Activated CD4-positive, alpha-beta T cell treated with anti-CD3 and anti-CD28 coated beads, Interleukin-2, amount 50 U/mL, for 16 hours (primary cell): ENCODE measurements at regions not wholly inside any gene's neighbourhood (a gene's known extent, or its start where the extent isn't known, plus 50 kb on each side); places are given as distances from the start of the nearest gene placed in this dataset.
"Not testable (repeated sequence)": the region's sequence is repeated elsewhere in the genome, so short reads cannot be mapped to it uniquely, and the experiment has no call there.

Experiments used
- DNase-seq: peaks from one replicate; pipeline ENCODE4 v3.0.0-alpha.2; 2020

- no peak for DNase-seq
Observed at GRCh38 chr1:60292140-60292539, 218.6 kb upstream of the C1orf87 start.

- no peak for DNase-seq
Observed at GRCh38 chr1:60290393-60290792, 216.8 kb upstream of the C1orf87 start.

GRCh38 chr1:60287536-60287935, 214.0 kb upstream of the C1orf87 start:
- no peak for DNase-seq

- DNase-seq: no peak
Observed at GRCh38 chr1:60283690-60284089, 210.1 kb upstream of the C1orf87 start.

- DNase-seq: peak; percentile 58
Observed at GRCh38 chr1:60281360-60281932, 207.9 kb upstream of the C1orf87 start.

GRCh38 chr1:60280819-60281218, 207.2 kb upstream of the C1orf87 start:
- no peak for DNase-seq

GRCh38 chr1:60280256-60280655, 206.7 kb upstream of the C1orf87 start:
- no peak for DNase-seq

GRCh38 chr1:60279798-60280197, 206.2 kb upstream of the C1orf87 start:
- no peak for DNase-seq

- no peak for DNase-seq
Observed at GRCh38 chr1:60277269-60277668, 203.7 kb upstream of the C1orf87 start.

GRCh38 chr1:60274422-60275290, 201.1 kb upstream of the C1orf87 start:
- no peak for DNase-seq

- DNase-seq: no peak
Observed at GRCh38 chr1:60273185-60273584, 199.6 kb upstream of the C1orf87 start.

GRCh38 chr1:60271041-60271440, 197.5 kb upstream of the C1orf87 start:
- no peak for DNase-seq

GRCh38 chr1:60268451-60268850, 194.9 kb upstream of the C1orf87 start:
- DNase-seq: no peak

- DNase-seq: no peak
Observed at GRCh38 chr1:60265560-60266535, 192.3 kb upstream of the C1orf87 start.

GRCh38 chr1:60262701-60263100, 189.1 kb upstream of the C1orf87 start:
- DNase-seq: no peak

GRCh38 chr1:60257531-60257930, 184.0 kb upstream of the C1orf87 start:
- DNase-seq: no peak

- no peak for DNase-seq
Observed at GRCh38 chr1:60255565-60255964, 182.0 kb upstream of the C1orf87 start.

GRCh38 chr1:60251426-60251825, 177.9 kb upstream of the C1orf87 start:
- no peak for DNase-seq

- DNase-seq: not testable (repeated sequence)
Observed at GRCh38 chr1:60247467-60247866, 173.9 kb upstream of the C1orf87 start.

- DNase-seq: no peak
Observed at GRCh38 chr1:60245324-60245723, 171.8 kb upstream of the C1orf87 start.

GRCh38 chr1:60244906-60245305, 171.3 kb upstream of the C1orf87 start:
- no peak for DNase-seq

GRCh38 chr1:60235275-60235674, 161.7 kb upstream of the C1orf87 start:
- no peak for DNase-seq

GRCh38 chr1:60234776-60235175, 161.2 kb upstream of the C1orf87 start:
- no peak for DNase-seq
